ENCODE measurements at regions not wholly inside any gene's neighbourhood (a gene's known extent, or its start where the extent isn't known, plus 50 kb on each side); places are given as distances from the start of the nearest gene placed in this dataset.

GRCh38 chr5:143459433-143459832 lies 55.9 kb upstream of the NR3C1 start:
- no peak for TF ChIP-seq CTCF (IDR thresholded peaks at IDR 0.05; ENCODE audit: low read depth, low read length, missing control alignments)
- no peak for DNase-seq (ENCODE audit: extremely low read depth, low read depth)
- H3K4me3 ChIP-seq (replicated peaks; ENCODE audit: low read depth, low read length): no peak overlapping the region

GRCh38 chr5:143456952-143457547 lies 53.6 kb upstream of the NR3C1 start:
- DNase-seq (ENCODE audit: extremely low read depth, low read depth): no peak
- H3K4me3 ChIP-seq (replicated peaks; ENCODE audit: low read depth, low read length): no peak overlapping the region

GRCh38 chr5:143454936-143455516 lies 51.5 kb upstream of the NR3C1 start:
- no peak for DNase-seq (ENCODE audit: extremely low read depth, low read depth)
- no peak overlapping the region for H3K4me3 ChIP-seq (replicated peaks; ENCODE audit: low read depth, low read length)
- TF ChIP-seq CTCF (IDR thresholded peaks at IDR 0.05; ENCODE audit: low read depth, low read length, missing control alignments): no peak

More at GRCh38 chr5:143456952-143457547, 53.6 kb upstream of the NR3C1 start:
- TF ChIP-seq CTCF (IDR thresholded peaks at IDR 0.05; ENCODE audit: low read depth, low read length, missing control alignments): no peak

- TF ChIP-seq CTCF (IDR thresholded peaks at IDR 0.05; ENCODE audit: low read depth, low read length, missing control alignments): no peak
- DNase-seq (ENCODE audit: extremely low read depth, low read depth): no peak
- no peak overlapping the region for H3K4me3 ChIP-seq (replicated peaks; ENCODE audit: low read depth, low read length)
Measured at GRCh38 chr5:143453720-143454119, 50.2 kb upstream of the NR3C1 start.
